ENCODE measurements at regions not wholly inside any gene's neighbourhood (a gene's known extent, or its start where the extent isn't known, plus 50 kb on each side); places are given as distances from the start of the nearest gene placed in this dataset.

- no peaks in the 10 kb centered on the region for H3K9me3 Mint-ChIP-seq
- H3K4me1 Mint-ChIP-seq = no peaks in the 10 kb centered on the region
- H3K27ac Mint-ChIP-seq = no peak overlapping the region
- ATAC-seq = no peak
- H3K36me3 Mint-ChIP-seq = no peaks in the 10 kb centered on the region
- no peak overlapping the region for H3K4me3 Mint-ChIP-seq
- H3K27me3 Mint-ChIP-seq = no peaks in the 10 kb centered on the region
These were observed 353.3 kb upstream of the HTR2A start for GRCh38 chr13:47250146-47250545.

- ATAC-seq = no peak
- Mint-ChIP-seq H3K36me3 (no peaks in the 10 kb centered on the region), H3K27me3 (no peaks in the 10 kb centered on the region), H3K27ac (no peak overlapping the region), H3K9me3 (no peaks in the 10 kb centered on the region), H3K4me1 (no peaks in the 10 kb centered on the region), H3K4me3 (no peak overlapping the region)
These were observed 352.4 kb upstream of the HTR2A start for GRCh38 chr13:47249266-47249665.

- H3K4me3 Mint-ChIP-seq = no peak overlapping the region
- H3K9me3 Mint-ChIP-seq = peaks cover 3% of the 10 kb centered on the region
- no peaks in the 10 kb centered on the region for H3K4me1 Mint-ChIP-seq
- no peaks in the 10 kb centered on the region for H3K27me3 Mint-ChIP-seq
- no peak overlapping the region for H3K27ac Mint-ChIP-seq
- no peak for ATAC-seq
- no peaks in the 10 kb centered on the region for H3K36me3 Mint-ChIP-seq
These were observed 344.6 kb upstream of the HTR2A start for GRCh38 chr13:47241446-47241845.

- Mint-ChIP-seq H3K27me3 (no peaks in the 10 kb centered on the region), H3K4me1 (no peaks in the 10 kb centered on the region), H3K36me3 (no peaks in the 10 kb centered on the region), H3K9me3 (peaks cover 3% of the 10 kb centered on the region), H3K4me3 (no peak overlapping the region), H3K27ac (no peak overlapping the region)
- no peak for ATAC-seq
These were observed 342.2 kb upstream of the HTR2A start for GRCh38 chr13:47239025-47239424.

- Mint-ChIP-seq H3K9me3 (peaks cover 3% of the 10 kb centered on the region), H3K27ac (no peak overlapping the region), H3K27me3 (no peaks in the 10 kb centered on the region), H3K4me3 (no peak overlapping the region), H3K4me1 (no peaks in the 10 kb centered on the region), H3K36me3 (no peaks in the 10 kb centered on the region)
- no peak for ATAC-seq
These were observed 340.7 kb upstream of the HTR2A start for GRCh38 chr13:47237571-47237970.

GRCh38 chr13:47233734-47234133 is 336.9 kb upstream of the HTR2A start:
- Mint-ChIP-seq H3K36me3 (peaks cover 4% of the 10 kb centered on the region), H3K9me3 (peaks cover 14% of the 10 kb centered on the region), H3K4me3 (no peak overlapping the region), H3K27ac (no peak overlapping the region), H3K4me1 (no peaks in the 10 kb centered on the region), H3K27me3 (peaks cover 9% of the 10 kb centered on the region)
- ATAC-seq = no peak

GRCh38 chr13:47232516-47232915 is 335.7 kb upstream of the HTR2A start:
- Mint-ChIP-seq H3K36me3 (peaks cover 4% of the 10 kb centered on the region), H3K27ac (no peak overlapping the region), H3K9me3 (peaks cover 14% of the 10 kb centered on the region), H3K4me3 (no peak overlapping the region), H3K4me1 (no peaks in the 10 kb centered on the region), H3K27me3 (peaks cover 9% of the 10 kb centered on the region)
- no peak for ATAC-seq

GRCh38 chr13:47230155-47230554 is 333.3 kb upstream of the HTR2A start:
- Mint-ChIP-seq H3K36me3 (peaks cover 4% of the 10 kb centered on the region), H3K4me3 (no peak overlapping the region), H3K9me3 (peaks cover 16% of the 10 kb centered on the region), H3K4me1 (no peaks in the 10 kb centered on the region), H3K27ac (no peak overlapping the region), H3K27me3 (peaks cover 9% of the 10 kb centered on the region)
- ATAC-seq = no peak

GRCh38 chr13:47226516-47226915 is 329.7 kb upstream of the HTR2A start:
- Mint-ChIP-seq H3K9me3 (peaks cover 16% of the 10 kb centered on the region), H3K36me3 (peaks cover 4% of the 10 kb centered on the region), H3K27me3 (peaks cover 9% of the 10 kb centered on the region), H3K4me3 (no peak overlapping the region), H3K27ac (no peak overlapping the region), H3K4me1 (no peaks in the 10 kb centered on the region)
- no peak for ATAC-seq

- ATAC-seq = no peak
- H3K4me1 Mint-ChIP-seq = no peaks in the 10 kb centered on the region
- H3K36me3 Mint-ChIP-seq = no peaks in the 10 kb centered on the region
- H3K27me3 Mint-ChIP-seq = no peaks in the 10 kb centered on the region
- no peak overlapping the region for H3K4me3 Mint-ChIP-seq
- H3K9me3 Mint-ChIP-seq = peaks cover 5% of the 10 kb centered on the region
- no peak overlapping the region for H3K27ac Mint-ChIP-seq
These were observed 323.7 kb upstream of the HTR2A start for GRCh38 chr13:47220453-47221140.

GRCh38 chr13:47218611-47219010 is 321.8 kb upstream of the HTR2A start:
- no peaks in the 10 kb centered on the region for H3K27me3 Mint-ChIP-seq
- no peak overlapping the region for H3K27ac Mint-ChIP-seq
- no peak for ATAC-seq
- H3K36me3 Mint-ChIP-seq = no peaks in the 10 kb centered on the region
- H3K4me1 Mint-ChIP-seq = no peaks in the 10 kb centered on the region
- H3K4me3 Mint-ChIP-seq = no peak overlapping the region
- peaks cover 3% of the 10 kb centered on the region for H3K9me3 Mint-ChIP-seq

GRCh38 chr13:47216176-47216822 is 319.4 kb upstream of the HTR2A start:
- no peak overlapping the region for H3K4me3 Mint-ChIP-seq
- ATAC-seq = no peak
- no peaks in the 10 kb centered on the region for H3K4me1 Mint-ChIP-seq
- H3K27me3 Mint-ChIP-seq = peaks cover 12% of the 10 kb centered on the region
- no peaks in the 10 kb centered on the region for H3K36me3 Mint-ChIP-seq
- H3K27ac Mint-ChIP-seq = no peak overlapping the region
- H3K9me3 Mint-ChIP-seq = peaks cover 3% of the 10 kb centered on the region

- H3K9me3 Mint-ChIP-seq = peaks cover 3% of the 10 kb centered on the region
- H3K27me3 Mint-ChIP-seq = peaks cover 18% of the 10 kb centered on the region
These were observed 318.9 kb upstream of the HTR2A start for GRCh38 chr13:47215736-47216135.

GRCh38 chr13:47213047-47213446 is 316.2 kb upstream of the HTR2A start:
- peaks cover 19% of the 10 kb centered on the region for H3K27me3 Mint-ChIP-seq
- ATAC-seq = no peak
- H3K36me3 Mint-ChIP-seq = no peaks in the 10 kb centered on the region
- H3K27ac Mint-ChIP-seq = no peak overlapping the region
- no peak overlapping the region for H3K4me3 Mint-ChIP-seq
- no peaks in the 10 kb centered on the region for H3K9me3 Mint-ChIP-seq
- no peaks in the 10 kb centered on the region for H3K4me1 Mint-ChIP-seq

More at GRCh38 chr13:47215736-47216135, 318.9 kb upstream of the HTR2A start:
- Mint-ChIP-seq H3K27ac (no peak overlapping the region), H3K36me3 (no peaks in the 10 kb centered on the region), H3K4me1 (no peaks in the 10 kb centered on the region), H3K4me3 (no peak overlapping the region)
- ATAC-seq = no peak

GRCh38 chr13:47211106-47211505 is 314.3 kb upstream of the HTR2A start:
- Mint-ChIP-seq H3K9me3 (no peaks in the 10 kb centered on the region), H3K36me3 (no peaks in the 10 kb centered on the region), H3K4me3 (no peak overlapping the region), H3K27me3 (peaks cover 19% of the 10 kb centered on the region), H3K4me1 (no peaks in the 10 kb centered on the region), H3K27ac (no peak overlapping the region)
- ATAC-seq = no peak

GRCh38 chr13:47206111-47206510 is 309.3 kb upstream of the HTR2A start:
- H3K27me3 Mint-ChIP-seq = peaks cover 14% of the 10 kb centered on the region
- H3K36me3 Mint-ChIP-seq = no peaks in the 10 kb centered on the region
- H3K4me1 Mint-ChIP-seq = no peaks in the 10 kb centered on the region
- H3K27ac Mint-ChIP-seq = no peak overlapping the region
- no peak overlapping the region for H3K4me3 Mint-ChIP-seq
- no peaks in the 10 kb centered on the region for H3K9me3 Mint-ChIP-seq
- ATAC-seq = no peak

Data from stimulated activated memory B cell treated with anti-CD40 and anti-IgM and Interleukin-4, amounts not matched to agents 10 μg/mL and 1 μg/mL and 100 μg/mL, for 72 hours (primary cell).